Breast epithelium (tissue), 3 donors: ENCODE measurements at regions not wholly inside any gene's neighbourhood (a gene's known extent, or its start where the extent isn't known, plus 50 kb on each side); places are given as distances from the start of the nearest gene placed in this dataset.

ENCODE experiments used
- POLR2A ChIP-seq: fragments of 450-650 bp; IDR thresholded peaks from one replicate; pipeline ENCODE4 v1.6.1; 2016; ENCODE audit warnings: antibody characterized with exemption, mild to moderate bottlenecking, moderate library complexity
- POLR2AphosphoS5 ChIP-seq, 3 donors: sonication (generic); formaldehyde crosslinking; IDR thresholded peaks; one replicate each; pipeline ENCODE4 v1.6.1; 2017; ENCODE audit warnings: antibody characterized with exemption in 3 of 3
- TF ChIP-seq, protein P1 (sequence below), 3 donors: fragments of 450-650 bp; IDR thresholded peaks; one replicate each; pipeline ENCODE4 v1.5.1; 2016 to 2017; ENCODE audit warnings: antibody characterized with exemption in 3 of 3, mild to moderate bottlenecking in 3 of 3, moderate library complexity in 3 of 3

DNA sequence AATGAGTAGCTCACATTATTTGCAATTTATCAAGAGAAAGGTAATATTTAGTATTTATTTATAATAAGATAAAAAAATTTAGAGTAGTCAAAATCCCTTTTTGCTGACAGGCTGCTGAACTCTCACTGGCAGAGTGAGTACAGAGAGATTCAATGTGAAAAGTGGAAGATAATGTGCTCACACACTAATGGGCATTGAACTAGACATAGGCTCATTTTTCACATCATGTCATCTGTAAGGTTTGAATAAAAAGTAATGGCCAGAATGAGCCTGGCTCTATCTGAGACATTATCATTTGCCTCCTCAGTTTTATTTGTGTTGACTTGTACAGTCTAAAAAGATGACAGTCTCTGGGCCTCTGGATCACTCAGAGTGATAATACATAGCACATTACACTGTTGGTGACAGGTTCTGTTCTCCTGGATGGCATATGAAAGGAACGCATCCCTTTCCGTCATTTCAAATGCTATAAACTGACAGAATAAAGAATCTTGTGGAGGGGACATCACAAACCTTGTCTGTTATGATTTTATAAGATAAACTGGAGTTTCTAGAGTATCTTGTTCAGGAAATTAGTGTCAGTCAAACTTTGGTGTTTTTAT is 812.9 kb downstream of the NR4A2 start:
- TF ChIP-seq, protein P1, sequence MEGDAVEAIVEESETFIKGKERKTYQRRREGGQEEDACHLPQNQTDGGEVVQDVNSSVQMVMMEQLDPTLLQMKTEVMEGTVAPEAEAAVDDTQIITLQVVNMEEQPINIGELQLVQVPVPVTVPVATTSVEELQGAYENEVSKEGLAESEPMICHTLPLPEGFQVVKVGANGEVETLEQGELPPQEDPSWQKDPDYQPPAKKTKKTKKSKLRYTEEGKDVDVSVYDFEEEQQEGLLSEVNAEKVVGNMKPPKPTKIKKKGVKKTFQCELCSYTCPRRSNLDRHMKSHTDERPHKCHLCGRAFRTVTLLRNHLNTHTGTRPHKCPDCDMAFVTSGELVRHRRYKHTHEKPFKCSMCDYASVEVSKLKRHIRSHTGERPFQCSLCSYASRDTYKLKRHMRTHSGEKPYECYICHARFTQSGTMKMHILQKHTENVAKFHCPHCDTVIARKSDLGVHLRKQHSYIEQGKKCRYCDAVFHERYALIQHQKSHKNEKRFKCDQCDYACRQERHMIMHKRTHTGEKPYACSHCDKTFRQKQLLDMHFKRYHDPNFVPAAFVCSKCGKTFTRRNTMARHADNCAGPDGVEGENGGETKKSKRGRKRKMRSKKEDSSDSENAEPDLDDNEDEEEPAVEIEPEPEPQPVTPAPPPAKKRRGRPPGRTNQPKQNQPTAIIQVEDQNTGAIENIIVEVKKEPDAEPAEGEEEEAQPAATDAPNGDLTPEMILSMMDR (IDR thresholded peaks at IDR 0.05) = no peak
- no peak for TF ChIP-seq POLR2AphosphoS5 (IDR thresholded peaks at IDR 0.05)
- TF ChIP-seq POLR2A = no peak
